Endothelial cell of umbilical vein (primary cell): ENCODE measurements at regions not wholly inside any gene's neighbourhood (a gene's known extent, or its start where the extent isn't known, plus 50 kb on each side); places are given as distances from the start of the nearest gene placed in this dataset.

Experiments
- BruUV-seq: library from RNA; stranded (reverse); fragments of 400-500 nt; replicated peaks from 2 replicates; lab custom pipeline; 2021; lab: Mats Ljungman, UMichigan
- CTCF ChIA-PET: fragments of 300-600, 350-600 bp; sonication (Branson Sonifier 250); formaldehyde crosslinking; loops from one replicate; lab custom pipeline; 2021; ENCODE audit warnings: antibody characterized with exemption, inconsistent platforms; lab: Charles Lee
- POLR2A ChIA-PET: fragments of 300-600, 350-600 bp; sonication (Branson Sonifier 250); formaldehyde crosslinking; loops from one replicate; lab custom pipeline; 2021; ENCODE audit warnings: antibody characterized with exemption, inconsistent platforms; lab: Charles Lee
- DNase-seq: peaks from one replicate; pipeline ENCODE4 v3.0.0-alpha.2; 2011; ENCODE audit warnings: low read depth, low spot score
- FAIRE-seq: peaks from 2 replicates; lab custom pipeline; 2011; peaks lifted over from hg19 to GRCh38; lab: Jason Lieb, UNC
- H2AFZ ChIP-seq: 2 replicates; pipeline ENCODE4 v1.6.0; 2012; ENCODE audit warnings: low read depth, low read length, control low read depth, inconsistent platforms
- H3K27ac ChIP-seq: 2 replicates; pipeline ENCODE4 v1.5.1; 2011; ENCODE audit warnings: low read depth, mild to moderate bottlenecking, control low read depth, low read length, moderate library complexity; ENCODE audit not compliant: insufficient read depth
- H3K27me3 ChIP-seq, 2 experiments: 2 replicates each; pipeline versions ENCODE4 v1.6.0 to v1.6.1; 2011; ENCODE audit warnings: low read length in 2 of 2, mixed read lengths in 1 of 2; ENCODE audit not compliant: control insufficient read depth in 2 of 2, insufficient read depth in 2 of 2
- H3K36me3 ChIP-seq, 2 experiments: 2 replicates in 1 of 2; 3 replicates in 1 of 2; pipeline ENCODE4 v1.5.1; 2011; ENCODE audit warnings: low read length in 2 of 2, mild to moderate bottlenecking in 1 of 2, moderate library complexity in 1 of 2; ENCODE audit not compliant: control insufficient read depth in 2 of 2, insufficient read depth in 2 of 2; ENCODE audit errors: extremely low read depth in 1 of 2
- H3K4me1 ChIP-seq: 3 replicates; pipeline ENCODE4 v1.5.1; 2011; ENCODE audit warnings: mild to moderate bottlenecking, low read length; ENCODE audit not compliant: control insufficient read depth, insufficient read depth; ENCODE audit errors: extremely low read depth
- H3K4me2 ChIP-seq: 2 replicates; pipeline ENCODE4 v1.6.1; 2011; ENCODE audit warnings: low read length, control low read depth, mixed read lengths; ENCODE audit not compliant: insufficient read depth
- H3K4me3 ChIP-seq, 3 experiments: fragments of 200-600 bp in 1 of 3; sonication (generic), shearing (Covaris generic) in 1 of 3; replicated peaks in 1 of 3; 2 replicates each; pipeline ENCODE4 v1.5.1; 2011 to 2016; ENCODE audit warnings: control low read depth in 3 of 3, low read length in 3 of 3, mild to moderate bottlenecking in 2 of 3, inconsistent platforms in 1 of 3, low read depth in 1 of 3, moderate library complexity in 1 of 3; ENCODE audit not compliant: insufficient read depth in 1 of 3
- H3K79me2 ChIP-seq: 2 replicates; pipeline ENCODE4 v1.6.0; 2012; ENCODE audit warnings: low read length, inconsistent platforms; ENCODE audit not compliant: control insufficient read depth, insufficient read depth
- H3K9ac ChIP-seq: replicated peaks from 2 replicates; pipeline ENCODE3; 2011; ENCODE audit warnings: low read length, control low read depth; ENCODE audit not compliant: insufficient read depth; ENCODE audit errors: extremely low read depth
- H3K9me1 ChIP-seq: replicated peaks from 3 replicates; pipeline ENCODE4 v1.6.0; 2011; ENCODE audit warnings: mild to moderate bottlenecking, low read length; ENCODE audit not compliant: control insufficient read depth, insufficient read depth; ENCODE audit errors: extremely low read depth
- H3K9me3 ChIP-seq: replicated peaks from 2 replicates; pipeline ENCODE4 v1.5.1; 2012; ENCODE audit warnings: low read length, inconsistent platforms; ENCODE audit not compliant: control insufficient read depth, insufficient read depth
- H4K20me1 ChIP-seq: replicated peaks from 2 replicates; pipeline ENCODE3; 2011; ENCODE audit warnings: mild to moderate bottlenecking, low read length; ENCODE audit not compliant: control insufficient read depth, insufficient read depth; ENCODE audit errors: extremely low read depth
- FOS ChIP-seq: IDR thresholded peaks from 2 replicates; pipeline ENCODE4 v1.6.1; 2011; ENCODE audit warnings: mild to moderate bottlenecking, low read length, moderate library complexity, borderline replicate concordance; ENCODE audit not compliant: insufficient read depth
- GATA2 ChIP-seq: IDR thresholded peaks from 2 replicates; pipeline ENCODE4 v1.7.0; 2011; ENCODE audit warnings: low read depth, mild to moderate bottlenecking, moderate library complexity, mixed read lengths, low read length; ENCODE audit not compliant: insufficient read length, insufficient read depth
- JUN ChIP-seq: IDR thresholded peaks from 2 replicates; pipeline ENCODE4 v1.6.1; 2011; ENCODE audit warnings: borderline replicate concordance, low read depth; ENCODE audit not compliant: insufficient read length, insufficient read depth
- MAX ChIP-seq: IDR thresholded peaks from 2 replicates; pipeline ENCODE4 v1.6.1; 2011; ENCODE audit not compliant: insufficient read depth, insufficient read length
- POLR2A ChIP-seq: IDR thresholded peaks from 2 replicates; pipeline ENCODE4 v1.6.1; 2012; ENCODE audit warnings: low read depth, mild to moderate bottlenecking, control low read depth, low read length
- POLR2AphosphoS5 ChIP-seq: IDR thresholded peaks from 2 replicates; pipeline ENCODE4 v1.6.1; 2012; ENCODE audit warnings: low read depth, mild to moderate bottlenecking, control low read depth, low read length, moderate library complexity; ENCODE audit not compliant: insufficient read depth
- dilution Hi-C: fragments of 300-500 bp; cut with MboI; formaldehyde crosslinking; loops from one replicate; pipeline ENCODE4 v1.15.0; 2019; ENCODE audit warnings: low sequenced_read_pairs; ENCODE audit not compliant: extremely low pct_ligation_motif_present
- intact Hi-C: fragments of 100-400 bp; cut with micrococcal nuclease; formaldehyde crosslinking; loops from one replicate; pipeline ENCODE4 v1.10.0; 2022

- POLR2A ChIA-PET: no interaction called here
- Histone ChIP-seq H3K4me2 (no peak overlapping the region), H3K79me2 (no peaks in the 10 kb centered on the region), H3K9me3 (peaks cover 2% of the 10 kb centered on the region), H3K9me1 (no peaks in the 10 kb centered on the region), H4K20me1 (no peaks in the 10 kb centered on the region), H3K9ac (no peak overlapping the region), H3K4me1 (no peaks in the 10 kb centered on the region), H3K4me3 (no peak overlapping the region), H2AFZ (no peak overlapping the region), H3K36me3 (no peaks in the 10 kb centered on the region), H3K27ac (no peak overlapping the region), H3K27me3 (no peaks in the 10 kb centered on the region)
- FAIRE-seq: no peak
- dilution Hi-C loops: no loop called here
- no TSS peak for BruUV-seq
- TF ChIP-seq MAX (no peak), POLR2A (no peak), GATA2 (no peak), JUN (no peak), FOS (no peak), POLR2AphosphoS5 (no peak)
- intact Hi-C loops: no loop called here
- CTCF ChIA-PET: no interaction called here
- no peak for DNase-seq
Measured at GRCh38 chr15:87704276-87704675, 552.3 kb downstream of the NTRK3 start.

- dilution Hi-C loops: no loop called here
- Histone ChIP-seq H3K27me3 (no peaks in the 10 kb centered on the region), H3K79me2 (no peaks in the 10 kb centered on the region), H3K4me3 (no peak overlapping the region), H3K27ac (no peak overlapping the region), H4K20me1 (no peaks in the 10 kb centered on the region), H3K9ac (no peak overlapping the region), H3K4me1 (no peaks in the 10 kb centered on the region), H2AFZ (no peak overlapping the region), H3K9me3 (peaks cover 2% of the 10 kb centered on the region), H3K36me3 (no peaks in the 10 kb centered on the region), H3K4me2 (no peak overlapping the region), H3K9me1 (no peaks in the 10 kb centered on the region)
- ChIA-PET CTCF (no interaction called here), POLR2A (no interaction called here)
- intact Hi-C loops: no loop called here
- no TSS peak for BruUV-seq
- no peak for DNase-seq
- TF ChIP-seq GATA2: no peak
- no peak for FAIRE-seq
Measured at GRCh38 chr15:87703327-87704111, 553.0 kb downstream of the NTRK3 start.
